ENCODE measurements at regions not wholly inside any gene's neighbourhood (a gene's known extent, or its start where the extent isn't known, plus 50 kb on each side); places are given as distances from the start of the nearest gene placed in this dataset.
A peak's percentile ranks its signal among the peaks of the same experiment; 100 is the strongest.
"Not testable (repeated sequence)": the region's sequence is repeated elsewhere in the genome, so short reads cannot be mapped to it uniquely, and the experiment has no call there.

- TF ChIP-seq CTCF (IDR thresholded peaks at IDR 0.05; ENCODE audit: unreplicated experiment), result no peak
- H3K4me3 Mint-ChIP-seq (ENCODE audit: low read depth), result no peak overlapping the region
- peaks cover 23% of the 10 kb centered on the region for H3K9me3 Mint-ChIP-seq (ENCODE audit: low read depth)
- no peak overlapping the region for H3K27ac Mint-ChIP-seq
- H3K36me3 Mint-ChIP-seq (ENCODE audit: insufficient read depth), result peaks cover 1% of the 10 kb centered on the region
- peaks cover 16% of the 10 kb centered on the region for H3K4me1 Mint-ChIP-seq (ENCODE audit: low read depth)
- no peaks in the 10 kb centered on the region for H3K27me3 Mint-ChIP-seq
- no peak for DNase-seq (ENCODE audit: low spot score, unreplicated experiment)
Measured at GRCh38 chr6:130708338-130708737, 118.9 kb upstream of the SMLR1 start.

- DNase-seq (ENCODE audit: low spot score, unreplicated experiment); H3K27ac Mint-ChIP-seq; H3K9me3 Mint-ChIP-seq (ENCODE audit: low read depth); H3K27me3 Mint-ChIP-seq; H3K36me3 Mint-ChIP-seq (ENCODE audit: insufficient read depth); H3K4me3 Mint-ChIP-seq (ENCODE audit: low read depth): not testable (repeated sequence)
- H3K4me1 Mint-ChIP-seq (ENCODE audit: low read depth), result peaks cover 27% of the 10 kb centered on the region
Measured at GRCh38 chr6:130711641-130712040, 115.6 kb upstream of the SMLR1 start.

GRCh38 chr6:130713144-130713543, 114.1 kb upstream of the SMLR1 start:
- Mint-ChIP-seq H3K4me3 (ENCODE audit: low read depth) (no peak overlapping the region), H3K27ac (peak overlapping the region; percentile 9), H3K36me3 (ENCODE audit: insufficient read depth) (no peaks in the 10 kb centered on the region), H3K27me3 (no peaks in the 10 kb centered on the region), H3K4me1 (ENCODE audit: low read depth) (peaks cover 25% of the 10 kb centered on the region), H3K9me3 (ENCODE audit: low read depth) (no peaks in the 10 kb centered on the region)
- no peak for TF ChIP-seq CTCF (IDR thresholded peaks at IDR 0.05; ENCODE audit: unreplicated experiment)
- DNase-seq (ENCODE audit: low spot score, unreplicated experiment), result peak; percentile 13

- no peak for DNase-seq (ENCODE audit: low spot score, unreplicated experiment)
- no peak for TF ChIP-seq CTCF (IDR thresholded peaks at IDR 0.05; ENCODE audit: unreplicated experiment)
- Mint-ChIP-seq H3K9me3 (ENCODE audit: low read depth) (peaks cover 4% of the 10 kb centered on the region), H3K27me3 (no peaks in the 10 kb centered on the region), H3K36me3 (ENCODE audit: insufficient read depth) (no peaks in the 10 kb centered on the region), H3K4me3 (ENCODE audit: low read depth) (no peak overlapping the region), H3K27ac (no peak overlapping the region), H3K4me1 (ENCODE audit: low read depth) (peaks cover 17% of the 10 kb centered on the region)
Measured at GRCh38 chr6:130715058-130715457, 112.1 kb upstream of the SMLR1 start.

GRCh38 chr6:130716466-130716865, 110.7 kb upstream of the SMLR1 start:
- peaks cover 17% of the 10 kb centered on the region for H3K4me1 Mint-ChIP-seq (ENCODE audit: low read depth)
- no peak overlapping the region for H3K4me3 Mint-ChIP-seq (ENCODE audit: low read depth)
- H3K27ac Mint-ChIP-seq, result no peak overlapping the region
- peaks cover 4% of the 10 kb centered on the region for H3K9me3 Mint-ChIP-seq (ENCODE audit: low read depth)
- no peaks in the 10 kb centered on the region for H3K36me3 Mint-ChIP-seq (ENCODE audit: insufficient read depth)
- H3K27me3 Mint-ChIP-seq, result no peaks in the 10 kb centered on the region
- no peak for TF ChIP-seq CTCF (IDR thresholded peaks at IDR 0.05; ENCODE audit: unreplicated experiment)
- no peak for DNase-seq (ENCODE audit: low spot score, unreplicated experiment)

GRCh38 chr6:130717657-130718056, 109.5 kb upstream of the SMLR1 start:
- H3K36me3 Mint-ChIP-seq (ENCODE audit: insufficient read depth), result no peaks in the 10 kb centered on the region
- no peak for TF ChIP-seq CTCF (IDR thresholded peaks at IDR 0.05; ENCODE audit: unreplicated experiment)
- H3K27me3 Mint-ChIP-seq, result no peaks in the 10 kb centered on the region
- DNase-seq (ENCODE audit: low spot score, unreplicated experiment), result no peak
- no peak overlapping the region for H3K4me3 Mint-ChIP-seq (ENCODE audit: low read depth)
- peaks cover 4% of the 10 kb centered on the region for H3K9me3 Mint-ChIP-seq (ENCODE audit: low read depth)
- H3K4me1 Mint-ChIP-seq (ENCODE audit: low read depth), result peaks cover 17% of the 10 kb centered on the region
- H3K27ac Mint-ChIP-seq, result no peak overlapping the region
